ENCODE measurements at regions not wholly inside any gene's neighbourhood (a gene's known extent, or its start where the extent isn't known, plus 50 kb on each side); places are given as distances from the start of the nearest gene placed in this dataset.

DNA sequence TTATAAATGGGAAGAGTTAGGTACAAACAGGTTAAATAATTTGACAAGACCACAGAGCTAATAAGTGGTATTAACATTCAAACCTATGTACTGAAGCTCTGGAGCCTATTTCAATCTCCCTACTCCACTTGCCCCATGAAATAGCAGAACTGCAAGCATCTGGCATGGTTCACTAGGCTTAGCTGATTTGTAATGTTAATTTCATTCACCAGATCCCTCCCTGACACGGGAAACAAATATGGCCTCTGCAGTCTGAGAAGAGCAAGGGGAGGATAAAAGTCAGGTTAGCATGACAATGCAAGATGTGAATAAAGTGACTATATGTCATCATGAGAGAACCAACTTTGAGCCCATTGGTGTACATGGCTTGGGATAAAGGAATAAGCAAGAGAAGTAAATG lies 428.8 kb downstream of the BRINP1 start:
- DNase-seq (ENCODE audit: low spot score) = no peak

DNA sequence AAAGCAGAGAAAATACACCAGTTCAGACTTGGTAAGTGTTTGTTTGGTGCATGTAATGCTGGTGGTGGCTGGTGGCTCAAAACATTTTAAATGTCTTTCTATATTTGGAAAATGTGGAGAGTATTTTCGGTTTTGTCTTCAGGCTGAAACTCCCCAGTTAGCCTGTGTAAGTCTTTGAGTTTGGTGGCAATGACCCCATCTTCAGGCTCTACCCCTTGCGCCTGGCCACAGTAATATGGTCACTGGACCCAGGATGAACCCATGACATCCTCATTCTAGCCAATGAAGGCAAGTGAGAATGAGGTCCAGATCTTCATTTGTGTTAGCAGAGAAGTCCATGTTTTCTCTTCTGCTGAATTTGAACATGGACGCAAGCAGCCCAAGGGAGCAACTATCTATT lies 422.6 kb downstream of the BRINP1 start:
- DNase-seq (ENCODE audit: low spot score) = no peak

DNA sequence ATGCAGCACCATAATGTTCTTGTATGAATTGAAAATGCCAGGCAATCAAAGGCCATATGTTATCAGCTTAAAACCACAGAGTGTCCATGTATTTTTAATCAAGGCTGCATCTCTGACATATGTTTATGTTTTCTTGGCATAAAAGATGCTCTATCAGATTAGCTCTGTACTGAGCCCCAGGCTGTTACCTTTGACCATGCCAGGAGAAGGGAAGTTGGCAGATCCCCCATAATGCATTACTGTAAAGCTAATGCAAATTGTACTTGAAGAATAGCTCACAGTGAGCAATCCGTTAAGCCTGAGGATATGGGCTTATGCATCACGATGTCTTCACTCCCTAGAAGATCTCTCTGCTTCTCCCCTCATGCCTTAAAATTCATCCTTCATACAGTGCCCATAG lies 414.4 kb downstream of the BRINP1 start:
- DNase-seq (ENCODE audit: low spot score) = no peak

DNA sequence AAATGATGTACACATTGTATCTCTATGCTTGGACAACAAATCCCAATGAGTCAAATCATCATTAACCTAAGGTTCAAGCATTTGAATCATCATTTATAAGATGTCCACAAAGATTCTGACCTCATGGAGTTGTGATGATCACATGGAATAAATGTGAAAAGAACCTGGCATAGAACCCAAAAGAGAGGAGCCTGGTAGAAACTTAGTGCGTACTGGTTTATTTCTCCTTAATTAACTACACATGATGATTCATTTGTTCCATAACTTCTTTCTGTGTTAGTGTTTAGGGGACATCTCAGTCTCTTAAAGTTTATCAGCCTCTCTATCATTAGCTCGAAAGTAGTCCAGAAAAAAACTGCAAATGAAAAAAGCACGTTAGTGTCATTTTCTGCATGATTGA lies 411.6 kb downstream of the BRINP1 start:
- no peak for DNase-seq (ENCODE audit: low spot score)

DNA sequence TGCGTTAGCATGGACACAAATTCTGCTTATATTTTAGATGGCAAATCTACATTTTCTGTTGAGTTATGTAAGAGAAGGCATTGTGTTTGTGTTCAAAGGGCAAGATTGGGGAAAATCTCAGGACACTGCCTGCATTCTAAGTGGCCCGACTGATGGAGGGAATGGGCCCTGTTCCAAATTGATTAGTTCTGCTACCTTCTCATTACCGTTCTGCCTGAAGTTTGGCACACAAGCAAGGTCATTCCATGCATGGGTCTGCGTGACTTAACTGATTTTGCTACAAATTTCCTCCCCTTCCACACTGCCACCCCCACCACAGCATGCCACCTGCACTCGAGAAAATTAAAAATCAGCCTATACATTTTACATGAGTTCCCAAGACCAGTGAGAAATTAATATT lies 409.9 kb downstream of the BRINP1 start:
- no peak for DNase-seq (ENCODE audit: low spot score)

DNA sequence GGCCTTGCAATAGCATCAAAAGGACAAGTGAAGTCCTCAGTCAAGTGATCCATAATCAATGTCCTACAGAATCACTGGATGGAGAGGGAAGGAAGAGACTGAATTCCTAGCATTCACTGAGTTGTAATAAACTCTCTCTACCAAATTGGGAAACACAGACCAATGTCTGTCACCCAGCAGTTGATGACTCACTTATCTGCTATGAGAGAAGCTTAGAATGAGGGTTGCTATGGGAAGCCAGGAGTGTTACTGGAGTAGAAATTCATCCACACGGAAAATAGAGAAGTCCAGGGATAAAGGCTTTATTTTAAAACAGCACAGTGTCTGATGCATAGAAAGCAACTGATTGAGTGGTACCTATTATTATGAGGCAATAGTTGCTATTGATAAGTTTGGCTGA lies 407.4 kb downstream of the BRINP1 start:
- no peak for DNase-seq (ENCODE audit: low spot score)

DNA sequence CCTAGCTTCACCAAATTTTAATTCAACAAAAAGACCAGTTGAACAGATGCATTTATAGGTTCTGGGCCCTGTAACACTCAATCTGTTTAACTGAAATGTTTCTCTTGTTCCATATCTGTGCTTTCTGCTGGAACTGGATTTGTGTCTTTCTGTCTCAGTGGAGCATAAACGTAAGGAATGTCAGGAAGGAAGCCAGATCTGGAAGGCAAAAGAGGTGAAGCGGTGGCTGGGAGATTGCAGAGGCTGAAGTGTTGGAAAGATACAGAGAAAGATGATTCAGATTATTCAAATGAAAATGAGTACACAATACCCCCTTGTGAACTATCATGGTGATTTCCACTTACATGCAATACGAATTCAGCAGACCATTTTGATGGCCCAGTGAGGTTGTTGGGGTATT lies 406.8 kb downstream of the BRINP1 start:
- DNase-seq (ENCODE audit: low spot score) = no peak

DNA sequence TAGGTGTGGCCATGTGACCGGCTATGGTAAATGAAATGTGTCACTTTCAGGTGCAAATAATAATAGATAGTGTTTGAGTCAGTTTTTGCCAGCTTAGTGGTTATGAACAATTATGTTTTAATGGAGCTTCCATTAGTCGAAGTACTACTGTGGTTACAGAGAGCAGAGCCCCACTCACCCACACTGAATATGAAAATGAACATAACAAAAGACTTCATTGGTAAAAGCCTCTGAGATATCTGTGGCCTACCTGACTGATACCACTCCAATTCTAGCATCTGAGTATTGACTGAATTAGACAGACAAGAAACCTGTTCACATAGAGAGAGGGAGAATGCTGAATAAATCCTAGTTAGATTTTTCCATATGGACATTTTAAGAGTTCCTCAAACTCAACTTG lies 405.6 kb downstream of the BRINP1 start:
- DNase-seq (ENCODE audit: low spot score) = no peak

DNA sequence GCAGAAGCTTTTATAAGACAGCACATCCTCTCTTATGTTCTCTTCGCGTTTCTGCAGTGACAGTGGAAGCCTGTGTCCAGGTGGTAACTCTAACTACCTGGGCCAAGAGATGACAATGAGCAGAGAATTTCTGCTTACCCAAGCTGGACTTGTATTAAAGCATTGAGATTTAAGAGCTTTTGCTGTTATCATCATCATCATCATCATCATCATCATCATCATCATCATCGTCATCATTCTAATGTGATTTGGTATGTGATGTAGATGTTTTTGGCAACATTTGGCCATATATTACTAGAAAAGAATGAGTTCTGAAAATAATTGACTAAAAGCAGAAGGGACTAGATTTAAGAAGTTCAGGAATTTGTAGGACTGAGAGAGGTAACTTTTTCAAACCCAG lies 401.3 kb downstream of the BRINP1 start:
- DNase-seq (ENCODE audit: low spot score) = no peak

DNA sequence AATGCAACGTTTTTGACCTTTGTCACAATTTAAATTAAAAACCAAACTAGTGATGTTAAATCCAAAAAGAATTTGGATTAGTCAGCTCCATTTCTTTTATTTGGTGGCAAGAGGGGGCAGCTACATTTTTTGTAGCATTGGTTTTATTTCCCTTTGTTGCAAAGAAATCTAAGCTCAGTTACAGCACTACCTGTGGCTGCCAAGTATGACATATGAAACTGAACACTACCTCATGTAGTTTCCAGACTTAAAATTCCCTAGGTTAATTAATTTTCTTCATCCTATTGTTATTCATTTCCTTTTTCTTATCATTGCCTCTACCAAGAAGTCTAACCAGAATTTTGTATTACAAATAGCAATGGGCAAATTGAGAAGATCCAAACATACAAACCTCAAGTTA lies 393.5 kb downstream of the BRINP1 start:
- DNase-seq (ENCODE audit: low spot score) = no peak

DNA sequence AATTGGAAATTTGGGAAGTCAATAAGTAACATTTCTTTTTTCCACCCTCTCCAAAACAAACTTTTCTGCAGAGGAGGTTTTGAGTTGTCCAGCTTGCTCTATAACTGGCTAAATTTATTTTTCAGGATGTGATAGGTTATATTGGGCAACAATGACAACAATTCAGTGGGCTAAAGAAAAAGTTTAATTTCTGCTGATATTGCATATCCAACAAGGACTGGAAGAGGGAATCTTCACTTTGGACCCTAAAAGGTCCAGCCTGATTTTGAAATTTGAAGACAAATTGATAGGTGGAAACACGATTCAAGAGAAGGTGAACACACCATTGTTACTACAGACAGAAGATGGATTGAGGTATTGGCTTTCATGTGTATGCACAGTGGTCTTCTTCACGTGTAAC lies 393.1 kb downstream of the BRINP1 start:
- DNase-seq (ENCODE audit: low spot score) = no peak

DNA sequence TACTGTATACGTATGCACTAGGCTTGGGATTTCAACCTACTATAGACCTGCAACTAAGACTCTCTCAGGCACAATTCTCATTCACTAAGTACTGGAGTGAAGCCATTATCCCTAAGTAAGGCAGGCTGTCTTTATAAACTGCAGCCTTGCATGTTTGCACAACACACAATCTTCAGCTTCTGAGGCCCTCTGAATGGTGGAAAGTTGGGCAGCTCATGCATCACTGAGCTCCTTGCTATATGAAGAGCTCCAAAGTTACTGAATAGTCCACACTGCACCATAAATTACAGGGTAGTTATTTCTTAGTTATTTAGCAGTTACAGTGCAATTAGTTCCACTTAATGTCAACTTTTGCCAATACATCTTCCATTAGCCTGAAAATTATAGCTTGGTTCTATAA lies 384.6 kb downstream of the BRINP1 start:
- DNase-seq (ENCODE audit: low spot score) = no peak

DNA sequence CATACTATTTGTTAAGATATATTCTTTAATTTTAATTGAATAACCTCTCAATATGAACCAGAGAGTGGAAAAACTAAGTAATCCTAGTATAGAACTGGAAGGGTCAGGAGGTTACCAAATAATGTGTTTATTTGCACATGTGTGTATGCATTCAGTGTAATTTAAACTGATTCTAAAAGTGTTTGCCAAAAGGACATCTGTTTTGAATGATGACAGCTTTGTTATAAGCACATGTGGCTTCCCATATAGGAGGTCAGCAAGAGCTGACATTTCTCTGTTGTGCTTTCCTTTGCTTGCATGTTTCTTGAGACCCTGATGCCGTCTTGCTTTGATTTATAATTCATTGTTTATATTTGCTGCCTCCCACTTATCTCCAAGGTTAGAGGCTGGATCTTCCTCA lies 383.4 kb downstream of the BRINP1 start:
- DNase-seq (ENCODE audit: low spot score) = no peak

DNA sequence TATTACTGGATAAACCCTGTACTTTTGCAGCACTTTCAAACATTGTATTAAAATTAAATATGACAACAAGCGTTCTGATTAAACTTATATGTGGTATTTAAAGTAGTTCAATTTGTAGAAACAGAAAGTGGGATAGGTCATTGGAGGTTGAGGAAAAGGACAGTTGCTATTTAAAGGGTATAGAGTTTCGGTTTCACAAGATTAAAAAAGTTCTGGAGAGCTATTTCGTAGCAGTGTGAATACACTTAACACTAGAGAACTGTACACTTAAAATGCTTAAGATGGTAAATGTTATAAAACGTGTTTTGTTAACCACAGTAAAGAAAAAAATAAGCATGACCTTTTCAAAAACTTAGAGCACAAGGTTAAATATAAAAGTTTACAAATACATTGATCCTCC lies 382.1 kb downstream of the BRINP1 start:
- DNase-seq (ENCODE audit: low spot score) = no peak

DNA sequence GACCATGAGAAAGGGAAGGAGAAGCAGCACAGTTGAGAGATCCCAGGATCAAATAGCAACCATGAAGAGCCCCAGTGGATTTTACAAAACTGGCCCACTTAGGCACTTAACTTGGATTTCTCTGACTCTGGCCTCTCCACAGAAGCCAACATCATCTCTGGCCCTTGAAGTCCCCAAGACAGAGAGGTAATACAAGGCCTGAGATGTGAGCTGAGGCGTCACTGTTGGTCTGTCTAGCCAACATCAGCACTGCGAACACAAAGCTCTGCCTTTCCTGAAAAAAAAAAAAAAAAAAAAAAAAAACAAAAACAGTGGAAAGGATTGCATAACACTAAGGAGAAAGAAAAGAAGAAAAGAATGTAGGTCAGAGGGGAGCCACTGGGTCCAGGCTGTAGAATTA lies 378.3 kb downstream of the BRINP1 start:
- DNase-seq (ENCODE audit: low spot score) = no peak

DNA sequence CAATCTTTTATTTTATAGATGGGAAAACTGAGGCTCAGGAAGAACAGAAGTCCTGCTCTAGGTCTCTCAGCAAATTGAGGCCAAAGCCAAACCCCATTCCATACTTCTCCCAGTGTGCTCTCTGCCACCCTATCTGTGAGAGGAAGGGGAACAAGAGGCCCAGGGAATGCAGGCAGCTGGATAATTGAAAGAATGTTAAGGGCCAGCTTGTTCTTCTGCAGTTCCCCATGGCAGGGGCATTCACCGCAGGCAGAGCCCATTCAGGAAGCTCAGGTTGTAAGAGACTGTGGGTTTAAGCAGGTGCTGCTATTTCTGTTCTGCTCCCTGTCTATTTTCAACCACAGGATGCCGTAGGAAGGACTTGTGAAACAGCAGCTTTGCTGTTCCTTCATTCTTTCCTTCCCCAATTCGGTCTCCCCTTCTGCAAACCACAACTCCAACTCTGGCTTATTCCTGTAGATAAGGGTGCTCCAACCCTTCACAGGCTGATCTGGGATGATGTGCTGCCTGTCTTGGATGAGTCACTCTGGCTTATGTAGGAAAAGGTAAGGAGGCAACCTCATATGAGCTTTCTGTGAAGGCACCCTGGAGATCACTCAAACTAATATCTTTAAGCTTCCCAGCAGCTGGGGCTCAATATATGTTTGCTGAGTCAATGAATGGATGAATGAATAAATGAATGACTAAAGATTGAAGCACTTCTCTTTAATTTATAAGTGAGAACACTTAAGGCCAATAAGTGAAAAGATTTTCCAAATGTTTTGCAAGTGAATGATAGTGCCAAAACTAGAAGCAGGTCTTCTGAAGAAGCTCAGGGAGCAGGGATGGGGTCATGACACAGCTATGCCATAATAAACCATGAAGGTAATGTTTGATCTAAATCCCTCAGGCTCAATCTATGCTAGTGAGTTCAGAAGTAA lies 377.6 kb downstream of the BRINP1 start:
- DNase-seq (ENCODE audit: low spot score) = no peak

DNA sequence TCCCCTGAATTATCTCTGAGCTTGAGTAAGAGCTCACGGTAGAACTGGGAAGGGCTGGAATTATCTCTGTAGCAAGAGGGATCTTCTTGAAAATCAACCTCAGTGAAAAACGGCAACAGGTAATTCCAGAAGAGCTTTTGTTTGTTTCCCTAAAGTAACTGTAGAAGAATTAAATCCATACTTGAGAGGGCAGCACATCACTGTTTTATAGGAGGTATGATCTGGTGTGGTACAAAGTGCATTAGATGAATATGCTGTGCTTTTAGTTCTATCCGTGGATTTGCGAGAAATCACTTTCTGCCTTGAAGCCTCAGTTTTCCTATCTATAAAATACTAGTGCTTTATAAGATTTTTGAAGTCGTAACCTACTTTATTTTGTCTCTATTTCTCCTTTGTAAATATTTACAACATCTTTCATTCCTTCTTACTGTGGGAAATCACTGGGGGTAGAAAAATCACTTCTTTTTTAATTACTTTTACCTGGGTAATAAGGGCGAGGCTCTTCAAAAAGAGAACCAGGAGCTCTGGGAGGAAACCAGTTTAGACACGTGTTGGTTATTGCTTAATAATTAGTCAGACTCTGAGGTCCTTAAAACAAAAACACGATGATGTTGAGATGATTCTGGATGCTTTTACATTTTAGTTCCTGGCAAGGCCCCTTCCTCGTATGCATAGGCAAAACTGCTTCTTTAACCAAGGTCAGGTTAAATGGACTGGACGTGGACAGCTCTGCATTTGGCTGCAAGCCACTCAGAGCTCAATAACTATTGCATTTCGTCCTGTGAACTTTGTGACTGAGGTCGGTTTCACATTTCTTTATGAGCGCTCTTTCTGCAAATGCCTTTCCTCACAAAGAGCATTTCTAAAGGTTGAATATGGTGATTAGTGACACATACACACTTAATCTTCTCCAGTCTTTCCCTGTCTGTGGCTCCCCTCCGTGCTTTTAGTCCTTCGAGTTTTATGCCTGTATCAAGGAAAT lies 376.1 kb downstream of the BRINP1 start:
- DNase-seq (ENCODE audit: low spot score) = no peak

DNA sequence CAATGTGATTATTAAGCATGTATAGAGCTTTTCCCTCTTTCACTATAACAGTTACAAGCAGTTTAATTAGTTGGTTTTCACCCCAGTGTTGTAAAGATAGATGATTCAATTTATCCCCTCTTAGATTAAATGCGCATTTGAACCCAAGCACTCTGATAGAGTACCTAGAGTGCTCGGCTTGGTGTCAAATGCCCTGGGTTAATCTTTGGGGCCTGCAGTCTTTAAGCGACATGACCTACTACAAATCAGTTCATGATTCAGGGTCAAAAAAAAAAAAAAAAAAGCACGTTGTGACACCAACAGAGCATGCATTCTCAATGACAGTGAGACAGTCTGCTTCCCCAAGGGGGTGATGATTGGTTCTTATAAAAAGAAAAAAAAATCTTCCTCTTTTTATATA lies 375.3 kb downstream of the BRINP1 start:
- DNase-seq (ENCODE audit: low spot score) = no peak

DNA sequence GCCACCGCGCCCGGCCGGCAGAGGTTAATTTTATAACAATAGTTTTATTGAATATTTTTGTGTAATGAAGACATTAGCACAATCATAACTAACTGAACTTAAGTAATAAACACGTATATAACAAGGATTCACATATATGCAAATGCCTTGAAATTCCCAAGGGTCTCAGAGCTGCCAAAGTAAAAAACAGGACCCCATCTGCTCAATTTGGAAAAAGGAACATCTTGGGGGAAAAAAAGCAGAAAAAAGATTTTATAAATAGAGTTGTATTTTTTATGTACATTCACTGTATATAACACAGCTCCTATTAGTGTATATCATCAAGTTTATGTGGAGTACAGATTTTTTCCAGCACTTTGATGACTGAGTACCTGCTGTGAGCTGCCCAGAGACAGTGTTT lies 366.7 kb downstream of the BRINP1 start:
- DNase-seq (ENCODE audit: low spot score) = no peak

DNA sequence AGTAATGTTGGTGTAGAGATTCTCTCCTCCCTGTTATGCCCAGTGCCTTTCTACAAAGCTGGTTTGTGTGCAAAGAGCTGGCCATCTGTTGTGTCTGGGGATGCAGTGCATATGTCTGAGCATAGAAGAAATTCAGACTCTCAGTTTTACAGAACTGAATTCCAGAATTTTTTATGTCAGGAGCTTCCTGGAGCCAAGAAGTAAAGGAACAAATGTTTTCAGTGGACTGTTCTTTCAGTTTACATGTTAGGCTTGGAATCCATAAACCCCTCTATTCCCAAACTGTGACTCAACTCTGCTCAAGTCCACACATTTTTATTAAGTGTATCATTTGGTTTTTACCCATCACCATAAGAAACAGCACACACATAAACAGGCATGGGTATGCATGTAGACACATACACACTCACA lies 366.0 kb downstream of the BRINP1 start:
- no peak for DNase-seq (ENCODE audit: low spot score)

DNA sequence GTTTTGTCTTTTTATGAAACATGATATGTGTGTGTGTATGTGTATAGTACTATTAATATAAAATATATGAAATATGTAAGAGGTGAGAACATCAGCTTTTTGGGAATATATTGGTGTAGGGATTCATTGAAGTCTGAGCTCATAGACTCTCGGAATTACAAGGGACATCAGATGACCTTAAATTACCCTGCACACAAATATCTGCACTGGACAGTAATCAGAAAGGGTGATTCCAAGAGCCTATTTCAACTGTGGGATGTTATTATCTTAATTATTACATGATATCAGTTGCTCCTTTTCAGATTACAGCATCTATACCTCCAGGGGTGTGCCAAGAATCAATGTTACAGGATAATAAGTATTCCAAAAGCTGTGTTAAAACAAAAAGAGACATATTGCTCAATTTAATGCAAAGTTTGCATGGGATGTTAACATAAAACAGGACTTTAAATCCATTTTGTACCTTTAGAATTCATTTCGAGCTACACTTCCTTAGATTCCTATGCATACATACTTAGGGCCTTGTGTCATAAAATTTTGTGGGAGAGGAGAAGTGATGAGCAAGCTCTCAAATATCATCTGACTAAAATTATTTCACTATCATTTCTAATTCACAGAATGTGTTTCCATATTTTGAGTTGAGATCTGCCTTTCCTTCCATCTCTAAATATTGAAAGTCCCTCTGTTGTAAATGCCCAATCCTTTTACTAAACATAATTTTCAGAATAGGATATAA lies 365.2 kb downstream of the BRINP1 start:
- DNase-seq (ENCODE audit: low spot score) = no peak

DNA sequence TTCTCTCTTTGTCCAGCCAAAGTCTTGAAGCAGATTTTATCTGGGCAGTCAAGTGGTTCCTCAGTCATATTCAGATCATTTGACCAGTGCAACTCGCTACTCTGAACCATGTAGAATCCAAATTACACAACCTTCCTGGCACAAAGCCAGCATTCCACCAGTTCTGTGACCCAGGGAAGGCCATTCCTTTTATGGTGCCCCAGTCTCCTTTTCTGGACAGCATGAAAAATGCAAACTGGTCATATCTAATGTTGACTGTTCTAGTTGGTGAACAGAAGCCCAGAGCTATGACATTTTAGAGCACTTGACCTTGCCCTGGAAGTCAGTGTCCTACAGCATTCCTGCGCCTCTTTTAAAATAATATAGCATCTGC lies 364.6 kb downstream of the BRINP1 start:
- no peak for DNase-seq (ENCODE audit: low spot score)
